SK-N-MC (cell line): ENCODE measurements at regions not wholly inside any gene's neighbourhood (a gene's known extent, or its start where the extent isn't known, plus 50 kb on each side); places are given as distances from the start of the nearest gene placed in this dataset.

Experiments used
- EZH2 ChIP-seq: fragments of 200-600 bp; sonication (generic); IDR thresholded peaks from one replicate; pipeline ENCODE4 v1.6.1; 2017; ENCODE audit warnings: antibody characterized with exemption
- POLR2AphosphoS5 ChIP-seq: IDR thresholded peaks from 2 replicates; pipeline ENCODE4 v1.6.1; 2012; ENCODE audit warnings: mild to moderate bottlenecking, low read depth, low read length, borderline replicate concordance

DNA sequence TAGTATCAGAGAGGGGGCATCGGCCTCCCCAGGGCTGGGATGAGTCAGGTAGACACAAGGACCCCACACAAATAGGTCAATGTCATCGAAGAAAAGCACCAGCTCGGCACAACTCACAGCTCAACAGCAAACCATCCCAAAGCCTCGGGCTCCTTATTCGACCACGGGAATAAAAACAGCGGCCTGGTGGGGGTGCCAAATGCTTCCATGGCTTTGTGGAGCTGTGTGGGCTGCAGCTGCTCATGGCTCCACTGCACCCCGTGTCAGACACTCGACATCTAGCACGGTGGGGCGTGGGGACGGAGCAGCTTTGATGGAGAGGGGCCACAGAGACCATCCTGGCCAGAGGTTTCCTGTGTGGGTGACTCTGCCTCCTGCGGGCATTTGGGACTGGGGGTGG is 212.5 kb upstream of the SOX1 start:
- TF ChIP-seq EZH2 (no peak), POLR2AphosphoS5 (no peak)
